Fibroblast of villous mesenchyme (primary cell): ENCODE measurements at regions not wholly inside any gene's neighbourhood (a gene's known extent, or its start where the extent isn't known, plus 50 kb on each side); places are given as distances from the start of the nearest gene placed in this dataset.

Source experiments
- DNase-seq: peaks from one replicate; pipeline ENCODE4 v3.0.0-alpha.2; 2010; ENCODE audit warnings: low read depth
- H3K4me3 ChIP-seq: 2 replicates; pipeline ENCODE4 v1.5.1; 2011; ENCODE audit warnings: low read depth, mild to moderate bottlenecking, low read length
- CTCF ChIP-seq: IDR thresholded peaks from 2 replicates; pipeline ENCODE4 v1.5.1; 2012; ENCODE audit warnings: low read depth, mild to moderate bottlenecking, low read length; ENCODE audit not compliant: insufficient read depth

GRCh38 chr17:56690441-56691291, 97.2 kb downstream of the NOG start:
- no peak for TF ChIP-seq CTCF
- H3K4me3 ChIP-seq: no peak overlapping the region
- DNase-seq: no peak

- TF ChIP-seq CTCF: no peak
Measured at GRCh38 chr17:56694825-56695224, 101.3 kb downstream of the NOG start.

GRCh38 chr17:56697190-56697589, 103.7 kb downstream of the NOG start:
- no peak for DNase-seq
- H3K4me3 ChIP-seq: no peak overlapping the region
- no peak for TF ChIP-seq CTCF

More at GRCh38 chr17:56694825-56695224, 101.3 kb downstream of the NOG start:
- DNase-seq: no peak
- no peak overlapping the region for H3K4me3 ChIP-seq

- no peak for TF ChIP-seq CTCF
- H3K4me3 ChIP-seq: no peak overlapping the region
- DNase-seq: peak; percentile 96
Measured at GRCh38 chr17:56699186-56699894, 105.8 kb downstream of the NOG start.

GRCh38 chr17:56700919-56701420, 107.5 kb downstream of the NOG start:
- no peak for TF ChIP-seq CTCF
- H3K4me3 ChIP-seq: no peak overlapping the region
- peak; percentile 54 for DNase-seq

- no peak for TF ChIP-seq CTCF
- H3K4me3 ChIP-seq: no peak overlapping the region
- DNase-seq: no peak
Measured at GRCh38 chr17:56707312-56708219, 114.1 kb downstream of the NOG start.
